HG03159 (cell line): ENCODE measurements at regions not wholly inside any gene's neighbourhood (a gene's known extent, or its start where the extent isn't known, plus 50 kb on each side); places are given as distances from the start of the nearest gene placed in this dataset.
"Not testable (repeated sequence)": the region's sequence is repeated elsewhere in the genome, so short reads cannot be mapped to it uniquely, and the experiment has no call there.

Experiments used
- ATAC-seq: cut with Tn5 transposase; IDR thresholded peaks from one replicate; pipeline ENCODE4 v1.9.1; 2021; ENCODE audit warnings: mild to moderate bottlenecking, moderate library complexity; ENCODE audit not compliant: unreplicated experiment

DNA sequence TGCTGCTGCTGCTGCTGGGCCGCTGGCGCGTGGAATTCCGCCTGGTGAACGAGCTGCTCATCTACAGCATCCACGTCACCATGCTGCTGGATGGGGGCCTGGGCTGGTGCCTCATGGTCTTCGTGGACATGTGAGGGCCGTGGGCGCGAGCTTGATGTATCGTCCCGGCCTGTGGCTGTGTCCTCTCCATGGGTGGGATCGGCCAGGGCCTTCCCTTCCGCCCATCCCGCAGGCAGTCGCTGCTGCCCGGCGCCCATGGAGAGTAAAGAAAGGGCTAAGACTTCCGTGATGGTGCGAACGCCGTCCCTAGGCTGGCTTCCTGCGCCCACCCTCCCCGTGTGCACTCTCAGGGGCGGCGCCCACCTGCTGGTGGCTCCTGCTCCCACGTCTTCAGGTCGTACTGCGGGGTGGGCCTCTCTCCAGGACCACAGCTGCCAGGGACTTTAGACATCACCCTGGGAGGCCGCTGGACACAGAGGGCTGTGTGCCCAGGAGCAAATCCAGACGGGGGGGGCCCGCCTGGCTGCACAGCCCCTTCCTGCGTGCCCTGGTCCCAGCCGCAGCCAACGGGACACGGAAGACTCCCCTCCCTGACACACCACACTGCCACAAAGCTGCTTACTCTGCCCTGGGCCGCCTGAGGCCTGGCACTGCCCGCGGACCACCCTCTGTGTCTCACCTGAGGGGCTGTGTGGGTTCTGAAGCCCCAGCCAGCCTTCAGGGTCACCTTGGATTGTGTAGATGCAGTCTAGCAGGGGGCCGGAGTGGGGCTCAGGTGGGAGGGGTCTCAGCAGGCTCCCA lies 167.5 kb downstream of the SEPTIN7 start:
- no peak for ATAC-seq

DNA sequence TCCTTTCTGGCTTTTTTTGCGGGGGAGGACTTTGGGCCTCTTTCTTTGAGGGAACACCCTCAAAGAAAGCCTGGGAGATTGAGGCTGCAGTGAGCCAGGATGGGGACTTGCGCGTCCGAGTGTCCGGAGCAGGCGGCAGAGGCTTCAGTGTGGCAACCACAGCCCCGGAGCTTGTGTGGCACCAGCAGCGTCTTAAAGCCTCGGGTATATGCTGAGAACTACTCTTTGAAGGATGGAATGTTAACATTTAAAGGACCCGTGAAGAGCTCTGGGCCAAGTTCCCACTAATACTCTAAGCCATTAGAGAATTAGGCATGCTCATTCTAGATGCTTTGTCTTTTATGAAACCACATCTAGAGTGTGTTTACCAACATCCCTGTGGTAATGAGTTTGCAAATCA lies 168.2 kb downstream of the SEPTIN7 start:
- no peak for ATAC-seq

DNA sequence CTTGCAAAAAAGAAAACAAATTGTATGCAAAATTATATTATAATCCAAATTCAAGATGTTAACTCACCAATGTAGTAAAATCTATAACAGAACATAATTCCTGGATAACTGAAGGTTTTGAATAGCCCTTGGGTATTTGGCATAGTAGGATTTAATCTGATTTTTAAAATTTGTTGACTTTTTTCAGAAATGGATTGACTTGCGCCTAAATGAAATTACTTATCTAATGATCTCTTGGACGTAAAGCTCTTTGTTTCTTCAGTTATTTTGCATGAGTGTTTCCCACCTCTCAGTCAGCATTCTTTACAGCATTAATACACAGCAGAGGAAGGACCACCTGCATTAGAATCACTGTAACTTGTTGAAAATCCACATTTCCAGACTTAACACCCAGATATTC lies 169.6 kb downstream of the SEPTIN7 start:
- ATAC-seq = no peak

DNA sequence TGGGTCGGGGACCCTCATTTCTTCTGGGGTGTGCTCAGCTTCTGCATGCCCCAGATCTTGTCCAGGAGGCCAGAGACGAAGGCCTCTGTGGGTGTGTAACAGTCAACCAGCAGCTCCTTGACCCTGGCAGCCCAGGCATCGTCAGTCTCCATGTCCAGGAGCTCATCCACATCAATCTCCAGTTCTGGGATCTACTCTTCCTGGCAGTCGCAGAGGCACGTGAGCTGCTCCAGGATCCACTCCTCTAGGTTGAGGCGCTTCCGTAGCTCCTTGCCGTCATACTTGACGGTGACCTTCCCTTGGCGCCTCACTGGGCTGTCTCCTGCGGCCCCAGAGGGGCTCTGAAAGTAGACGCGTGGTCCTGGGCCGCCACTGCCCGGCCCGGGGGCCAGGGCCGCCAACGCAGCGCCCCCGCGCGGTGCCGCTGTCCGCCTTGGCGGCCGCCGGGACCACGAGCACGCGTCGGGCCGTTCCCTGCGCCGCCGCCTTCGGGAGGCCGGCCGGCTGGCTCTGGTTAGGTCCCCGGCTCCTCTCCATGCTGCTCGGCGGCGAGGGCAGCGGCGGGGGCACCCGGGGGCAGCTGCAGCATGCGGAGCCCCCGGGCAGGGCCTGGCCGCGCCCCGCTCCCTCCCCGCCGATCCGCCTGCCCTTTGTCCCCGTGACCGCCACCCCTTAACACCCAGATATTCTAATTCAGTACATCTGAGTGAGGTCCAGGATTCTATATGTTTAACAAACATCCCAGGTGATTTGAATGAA lies 170.5 kb downstream of the SEPTIN7 start:
- no peak for ATAC-seq

DNA sequence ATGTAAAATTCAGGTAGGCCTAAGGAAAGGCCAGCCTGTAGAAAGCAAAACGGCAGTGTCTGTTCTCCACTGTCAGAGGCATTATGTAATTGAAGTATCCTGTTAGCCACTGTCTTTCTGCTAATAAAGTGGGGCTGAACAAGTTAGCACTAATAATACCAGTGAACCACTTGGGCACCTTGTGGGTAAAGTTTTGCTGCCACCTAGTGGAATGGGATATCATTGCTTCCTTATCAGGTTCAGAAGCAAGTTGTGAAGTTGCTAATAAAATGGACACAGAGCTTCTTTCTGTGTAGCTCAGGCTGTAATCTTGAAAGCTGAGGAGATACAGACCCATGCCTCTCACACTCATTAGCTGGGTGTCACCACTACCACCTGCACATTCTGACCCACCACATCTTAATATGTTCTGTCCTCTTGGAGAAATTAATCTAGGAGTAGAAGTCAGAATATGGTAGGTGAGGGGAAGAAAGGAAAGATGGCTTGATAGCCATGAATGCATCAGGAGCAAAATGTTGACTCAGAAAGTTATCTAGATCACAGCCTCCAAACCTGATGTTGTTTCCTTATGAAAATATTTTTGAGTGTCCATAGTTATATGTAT lies 175.1 kb downstream of the SEPTIN7 start:
- peak; percentile 70 for ATAC-seq

DNA sequence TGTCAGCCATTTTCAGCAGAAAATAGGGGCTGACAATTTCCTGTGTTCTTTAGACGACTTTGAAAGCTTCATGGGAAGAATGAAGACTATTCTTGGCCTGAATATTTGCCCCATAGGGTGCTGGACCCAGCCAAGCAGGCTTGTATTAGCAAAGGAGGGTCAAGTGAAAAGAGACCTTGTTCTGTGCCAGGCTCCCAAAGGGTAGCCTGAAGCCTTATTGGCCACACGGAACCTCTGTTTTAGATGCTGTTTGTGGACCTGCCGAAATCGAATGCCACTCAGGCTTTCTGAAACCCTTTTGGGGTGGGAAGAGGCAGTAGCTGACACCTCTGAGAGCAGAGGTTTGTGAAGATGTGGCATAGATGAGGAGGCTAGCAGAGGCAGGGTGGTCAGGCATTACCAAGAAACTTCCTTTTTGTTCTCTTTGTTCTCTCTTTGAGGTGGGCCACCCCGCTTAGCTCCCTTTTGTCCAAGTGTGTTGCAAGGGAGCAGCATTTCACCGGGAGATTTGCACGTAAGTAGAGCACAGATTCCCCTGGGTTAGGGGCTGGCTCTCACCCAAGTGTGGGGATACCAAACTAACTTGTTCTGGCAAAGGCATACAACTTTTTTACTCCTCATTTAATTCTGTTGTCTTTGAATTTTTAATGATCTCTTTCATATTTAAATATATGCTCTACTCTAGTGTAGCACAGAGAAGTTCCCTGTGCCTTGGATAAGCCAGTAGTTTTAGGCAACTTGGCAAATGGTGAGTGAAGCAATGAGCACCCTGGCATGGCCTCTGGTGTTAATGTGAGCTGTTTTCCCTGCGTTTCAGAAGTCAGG lies 174.0 kb upstream of the EEPD1 start:
- not testable (repeated sequence) for ATAC-seq

DNA sequence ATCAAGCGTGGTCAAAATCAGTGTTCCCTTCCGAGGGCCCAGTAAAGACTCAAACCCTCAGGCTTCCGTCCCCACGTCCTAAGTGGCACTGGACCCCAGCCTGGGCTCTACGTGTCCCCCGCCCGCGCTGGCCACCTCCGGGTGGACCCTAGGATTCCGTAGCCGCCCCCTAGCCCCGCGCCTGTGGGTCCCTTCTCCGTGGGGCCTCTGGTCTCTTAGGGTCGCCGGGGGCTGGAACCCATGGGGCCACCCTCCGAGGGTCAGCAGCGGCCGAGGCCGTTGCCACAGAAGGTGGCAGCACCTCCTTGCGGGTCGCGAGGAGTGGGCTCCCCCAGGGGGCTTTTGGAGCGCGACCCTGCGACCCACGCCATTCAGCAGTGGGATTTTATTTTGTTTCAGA lies 170.5 kb upstream of the EEPD1 start:
- ATAC-seq = no peak

DNA sequence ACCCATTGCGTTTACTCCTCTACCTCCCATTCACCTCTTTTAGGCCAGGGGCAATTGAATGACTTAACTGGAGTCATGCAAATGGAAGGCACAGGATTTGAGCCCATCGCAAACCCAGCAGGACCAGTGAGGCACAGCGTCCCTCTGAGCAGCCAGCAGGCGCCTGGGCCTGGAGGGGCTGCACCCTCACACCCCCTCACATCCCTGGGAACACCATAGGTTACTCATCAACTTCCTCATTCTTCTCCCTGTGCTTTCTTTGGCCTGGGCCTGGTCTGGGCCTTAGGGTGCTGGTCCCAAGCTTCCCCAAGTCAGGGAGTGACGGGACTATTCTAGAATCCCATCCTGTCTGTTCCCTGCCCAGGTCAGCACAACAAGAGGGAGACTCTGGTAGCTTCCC lies 169.4 kb upstream of the EEPD1 start:
- ATAC-seq = no peak

DNA sequence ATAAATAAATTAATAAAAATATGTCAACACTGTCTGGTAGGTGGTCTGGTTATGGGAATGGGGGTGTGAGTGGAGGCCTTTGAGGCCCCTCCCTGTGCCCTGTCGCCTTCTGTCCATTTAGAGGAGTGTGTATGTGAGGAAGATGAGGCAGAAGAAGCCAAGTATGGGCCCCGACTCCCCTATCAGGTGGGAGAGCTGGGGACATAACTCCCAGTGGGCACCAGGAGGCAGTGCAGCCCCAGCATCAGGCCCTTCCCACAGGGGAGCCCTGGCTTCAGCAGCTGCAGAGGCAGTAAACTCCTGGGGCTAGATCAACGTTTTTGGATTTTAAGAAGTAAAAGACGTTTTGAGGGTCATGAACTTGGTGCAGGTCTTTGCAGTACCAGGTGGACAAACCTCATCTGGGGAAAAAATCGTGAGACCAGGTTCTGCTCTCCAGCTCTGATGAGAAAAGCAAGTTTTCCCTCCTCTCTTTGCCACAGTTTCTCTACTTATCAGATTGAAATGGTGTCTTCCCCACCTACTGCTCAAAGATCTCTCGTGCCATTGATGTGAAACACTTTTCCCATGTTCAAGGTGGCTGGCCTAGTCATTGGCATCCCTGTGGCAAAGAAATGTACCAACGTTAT lies 167.8 kb upstream of the EEPD1 start:
- ATAC-seq = peak; percentile 94

DNA sequence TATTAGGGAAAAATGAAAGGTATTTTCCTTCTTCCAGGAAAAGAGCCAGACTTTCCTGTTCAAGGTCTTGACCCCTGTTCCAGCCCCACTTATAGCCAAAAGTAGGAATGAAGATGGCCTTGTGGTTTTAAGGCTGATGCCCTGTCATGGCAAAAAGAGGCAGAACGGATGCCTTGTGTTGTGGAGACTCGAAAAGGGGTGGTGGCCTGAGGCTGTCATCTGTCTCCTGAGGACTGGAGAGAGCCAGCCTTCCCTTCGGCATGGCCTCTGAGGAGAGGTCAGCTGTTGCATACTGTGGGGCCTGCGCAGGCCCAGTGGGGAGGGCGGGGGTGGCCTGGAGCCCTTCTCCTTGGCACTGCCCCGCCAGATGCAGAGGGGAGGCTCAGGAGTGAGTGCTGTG lies 166.0 kb upstream of the EEPD1 start:
- no peak for ATAC-seq

DNA sequence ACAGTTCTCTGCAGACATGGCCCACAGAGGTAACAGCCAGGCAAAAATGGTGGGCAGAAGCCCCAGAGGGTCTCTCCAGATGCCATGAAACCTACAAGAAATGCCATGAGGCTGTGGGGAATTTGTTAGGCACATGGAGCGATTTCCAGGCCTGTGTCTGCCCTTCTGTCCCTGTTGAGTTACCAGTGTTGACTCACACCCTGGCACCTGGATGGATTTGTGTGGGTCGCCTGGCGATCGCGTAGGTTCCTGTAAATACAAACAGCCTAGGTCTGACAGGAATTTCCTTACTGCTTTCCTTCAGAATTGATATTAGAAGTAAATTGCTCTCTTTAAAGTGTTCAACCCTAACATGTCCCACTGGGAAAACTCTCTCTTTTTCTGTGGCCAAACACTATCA lies 164.9 kb upstream of the EEPD1 start:
- ATAC-seq = no peak

DNA sequence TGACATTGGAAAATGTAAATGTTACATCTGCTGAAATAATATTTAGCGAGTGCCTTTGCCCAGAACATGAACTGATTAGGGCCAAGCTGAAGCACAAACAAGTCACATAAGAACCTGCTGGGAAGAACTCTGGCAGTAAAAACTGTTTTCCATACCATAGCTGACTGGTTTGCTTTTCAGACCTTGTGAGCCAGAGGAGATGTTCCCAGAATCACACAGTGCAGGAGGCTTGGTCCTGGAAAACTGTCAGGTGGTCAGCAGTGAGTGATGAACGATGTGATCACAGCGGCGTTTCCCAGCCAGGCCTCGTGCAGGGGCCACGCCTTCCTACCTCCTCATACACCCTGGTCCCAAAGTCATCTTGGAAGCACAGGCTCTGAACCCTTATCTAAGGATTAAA lies 164.2 kb upstream of the EEPD1 start:
- ATAC-seq = no peak

DNA sequence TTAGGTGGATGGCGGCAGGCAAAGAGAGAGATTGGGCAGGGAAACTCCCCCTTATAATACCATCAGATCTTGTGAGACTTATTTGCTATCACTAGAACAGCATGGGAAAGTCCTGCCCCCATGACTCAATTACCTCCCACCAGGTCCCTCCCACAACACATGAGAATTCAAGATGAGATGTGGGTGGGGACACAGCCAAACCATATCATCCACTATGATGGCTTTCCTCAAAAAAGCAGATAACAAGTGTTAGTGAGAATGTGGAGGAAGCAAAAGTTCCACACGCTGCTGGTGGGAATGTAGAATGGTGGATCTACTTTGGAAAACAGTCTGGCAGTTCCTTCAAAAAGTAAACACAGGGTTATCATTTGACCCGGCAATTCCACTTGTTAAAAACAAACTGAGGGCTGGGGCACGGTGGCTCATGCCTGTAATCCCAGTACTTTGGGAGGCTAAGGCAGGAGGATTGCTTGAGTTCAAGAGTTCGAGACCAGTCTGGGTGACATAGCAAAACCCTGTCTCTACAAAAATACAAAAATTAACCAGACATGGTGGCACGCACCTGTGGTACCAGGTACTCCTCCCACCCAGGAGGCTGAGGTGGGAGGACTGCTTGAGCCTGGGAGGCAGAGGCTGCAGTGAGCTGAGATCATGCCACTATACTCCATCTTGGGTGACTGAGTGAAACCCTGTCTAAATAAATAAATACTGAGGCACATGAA lies 161.4 kb upstream of the EEPD1 start:
- ATAC-seq = no peak

DNA sequence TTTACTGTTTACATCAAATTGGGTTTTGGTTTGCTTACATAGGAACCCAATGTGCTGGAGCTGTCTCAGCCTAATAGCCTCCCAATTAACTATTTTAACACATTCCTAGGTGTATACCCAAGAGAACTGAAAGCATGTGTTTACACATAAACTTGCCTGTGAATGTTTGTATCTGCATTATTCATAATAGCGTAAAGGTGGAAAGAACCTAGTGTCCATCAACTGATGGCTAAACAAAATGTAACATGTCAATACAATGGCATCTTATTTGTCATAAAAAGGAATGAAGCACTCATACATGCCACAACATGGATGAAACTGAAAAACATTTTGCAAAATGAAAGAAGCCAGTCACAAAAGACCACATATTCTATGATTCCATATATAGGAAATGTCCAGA lies 160.6 kb upstream of the EEPD1 start:
- ATAC-seq = no peak

DNA sequence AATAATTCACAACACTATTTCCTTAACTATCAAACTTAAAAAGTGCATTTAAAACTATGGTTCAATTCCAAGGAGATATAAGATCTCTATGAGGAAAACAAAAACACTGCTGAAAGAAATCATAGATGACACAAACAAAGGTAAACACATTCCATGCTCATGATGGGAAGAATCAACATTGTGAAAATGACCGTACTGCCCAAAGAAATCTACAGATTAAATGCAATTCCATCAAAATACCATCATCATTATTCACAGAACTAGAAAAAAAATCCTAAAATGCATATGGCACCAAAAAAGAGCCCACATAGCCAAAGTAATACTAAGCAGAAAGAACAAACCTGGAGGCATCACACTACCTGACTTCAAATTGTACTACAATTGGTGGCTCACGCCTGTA lies 159.9 kb upstream of the EEPD1 start:
- no peak for ATAC-seq

DNA sequence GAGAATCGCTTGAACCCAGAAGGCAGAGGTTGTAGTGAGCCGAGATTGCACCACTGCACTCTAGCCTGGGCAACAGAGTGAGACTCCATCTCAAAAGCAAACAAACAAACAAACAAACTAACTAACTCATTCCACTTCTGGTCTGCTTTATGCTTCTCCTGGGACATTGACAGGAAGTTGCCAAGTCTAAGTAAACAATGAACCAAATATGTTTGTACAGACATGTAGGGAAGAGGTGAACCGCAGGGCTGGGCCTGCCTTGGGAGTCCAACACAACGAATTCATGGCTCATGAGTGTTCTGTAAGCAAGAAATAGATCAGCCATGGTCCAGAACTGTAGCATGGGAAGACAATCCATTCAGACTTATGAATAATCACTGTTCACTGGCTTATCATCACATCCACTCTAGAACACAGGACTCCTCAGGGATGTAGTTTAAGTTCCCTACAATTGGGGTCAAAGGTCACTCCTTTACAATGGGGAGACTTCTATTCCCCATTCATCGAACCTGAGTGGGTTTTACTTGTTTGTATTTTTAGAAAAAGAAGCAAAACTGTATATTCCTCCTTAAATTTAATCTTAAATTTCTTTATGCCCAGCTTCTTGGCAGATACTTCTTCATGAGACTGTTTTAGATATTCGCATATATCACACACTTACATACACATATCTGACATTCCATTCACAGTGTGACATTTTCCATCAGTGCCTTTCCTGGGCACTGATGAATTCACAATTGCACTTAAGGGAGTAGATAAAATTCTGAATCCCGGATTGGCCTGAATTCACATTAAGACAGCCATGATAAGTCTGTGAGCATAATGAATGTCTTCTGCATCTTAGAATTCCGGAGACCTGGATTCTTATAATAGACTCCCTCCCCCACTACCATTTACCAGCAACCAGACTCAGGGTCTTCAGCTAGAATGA lies 159.1 kb upstream of the EEPD1 start:
- ATAC-seq = no peak

DNA sequence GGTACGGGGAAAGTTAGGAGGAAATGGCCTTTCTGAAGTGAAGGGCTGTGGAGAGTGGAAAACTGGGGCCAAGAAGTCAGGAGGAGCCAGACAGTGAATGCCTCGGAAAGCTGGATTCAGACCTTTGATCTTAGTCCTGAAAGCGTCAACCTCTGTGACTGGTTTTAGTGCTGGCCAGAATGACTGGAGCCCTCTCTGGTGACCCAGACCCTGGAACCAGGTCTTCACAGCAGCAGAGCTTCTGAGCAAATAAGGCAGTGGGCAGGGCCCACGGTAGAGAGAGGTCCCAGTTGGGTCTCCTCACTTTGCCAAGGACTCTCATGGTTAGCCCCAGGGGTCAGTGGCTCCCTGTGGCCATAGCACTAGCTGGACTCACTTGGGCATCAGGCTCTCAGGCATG lies 157.7 kb upstream of the EEPD1 start:
- no peak for ATAC-seq

DNA sequence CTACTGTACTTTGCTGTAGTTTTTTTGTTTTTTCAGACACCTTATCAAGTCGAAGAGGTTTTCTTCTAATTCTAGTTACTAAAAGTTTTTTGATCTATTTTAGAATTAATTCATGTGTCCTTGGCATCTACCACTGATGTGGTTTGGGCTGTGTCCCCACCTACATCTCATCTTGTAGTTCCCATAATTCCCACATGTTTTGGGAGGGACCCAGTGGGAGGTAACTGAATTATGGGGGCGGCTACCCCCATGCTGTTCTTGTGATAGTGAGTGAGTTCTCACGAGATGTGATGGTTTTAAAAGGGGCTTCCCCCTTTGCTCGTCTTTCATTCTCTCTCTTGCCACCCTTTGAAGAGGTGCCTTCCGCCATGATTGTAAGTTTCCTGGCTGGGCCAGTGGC lies 154.6 kb upstream of the EEPD1 start:
- no peak for ATAC-seq

DNA sequence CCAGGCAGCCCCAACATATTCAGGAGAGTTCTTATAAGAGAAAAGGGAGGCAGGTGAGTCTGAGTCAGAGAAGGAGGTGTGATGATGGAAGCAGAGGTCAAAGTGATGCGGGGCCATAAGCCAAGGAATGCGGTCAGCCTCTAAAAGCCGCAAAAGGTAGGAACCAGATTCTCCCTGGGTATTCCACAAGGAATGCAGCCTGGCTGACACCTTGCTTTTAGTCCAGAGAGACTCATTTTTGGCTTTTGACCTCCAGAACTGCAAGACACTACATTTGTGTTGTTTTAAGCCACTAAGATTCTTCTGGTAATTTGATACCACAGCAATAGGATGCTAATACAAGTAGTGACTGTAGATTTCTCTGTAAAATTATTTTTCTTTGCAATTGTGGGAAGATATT lies 151.5 kb upstream of the EEPD1 start:
- no peak for ATAC-seq
